Progenitor cell of endocrine pancreas (in vitro differentiated cells): ENCODE measurements at regions not wholly inside any gene's neighbourhood (a gene's known extent, or its start where the extent isn't known, plus 50 kb on each side); places are given as distances from the start of the nearest gene placed in this dataset.

Experiments used
- DNase-seq: peaks from one replicate; pipeline ENCODE4 v3.0.0; 2021; ENCODE audit warnings: low spot score; ENCODE audit not compliant: unreplicated experiment
- H3K27ac Mint-ChIP-seq: 2 replicates; pipeline ENCODE4 v1.8.0; 2021; ENCODE audit warnings: mild to moderate bottlenecking, moderate library complexity, mixed read lengths
- H3K27me3 Mint-ChIP-seq: 2 replicates; pipeline ENCODE4 v1.8.0; 2021; ENCODE audit warnings: mixed read lengths
- H3K36me3 Mint-ChIP-seq: 2 replicates; pipeline ENCODE4 v1.8.0; 2022; ENCODE audit warnings: mixed read lengths; ENCODE audit not compliant: insufficient read depth
- H3K4me1 Mint-ChIP-seq: 2 replicates; pipeline ENCODE4 v1.8.0; 2021; ENCODE audit warnings: low read depth, mixed read lengths
- H3K4me3 Mint-ChIP-seq: 2 replicates; pipeline ENCODE4 v1.8.0; 2021; ENCODE audit warnings: low read depth, mild to moderate bottlenecking, moderate library complexity, mixed read lengths
- H3K9me3 Mint-ChIP-seq: 2 replicates; pipeline ENCODE4 v1.8.0; 2021; ENCODE audit warnings: low read depth, mixed read lengths
- TF ChIP-seq, protein P1 (sequence below): fragments of 200-600 bp; sonication (generic); IDR thresholded peaks from one replicate; pipeline ENCODE4 v1.5.0; 2021; ENCODE audit warnings: antibody characterized with exemption, mild to moderate bottlenecking; ENCODE audit not compliant: unreplicated experiment

DNA sequence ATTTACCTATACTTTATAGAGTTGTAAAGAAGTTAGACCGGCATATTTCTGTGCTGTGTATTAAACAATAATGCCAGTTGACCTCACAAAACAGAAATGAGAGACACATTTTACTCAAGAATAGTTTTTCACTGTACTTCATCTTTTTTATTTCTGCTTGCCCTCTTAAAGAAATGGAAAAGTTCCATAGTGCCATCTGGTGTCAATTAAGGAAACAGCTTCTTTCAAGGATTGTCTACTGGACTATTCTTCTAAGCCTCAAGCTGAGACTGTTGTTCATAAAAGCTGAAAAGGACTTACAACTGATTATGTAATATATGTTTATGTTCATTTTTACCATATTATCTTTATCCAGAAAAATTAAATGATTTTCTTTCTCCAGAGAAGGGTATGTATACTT lies 1523.7 kb downstream of the ARAP2 start:
- Mint-ChIP-seq H3K4me1 (peaks cover 2% of the 10 kb centered on the region), H3K36me3 (no peaks in the 10 kb centered on the region), H3K9me3 (peaks cover 3% of the 10 kb centered on the region), H3K27ac (no peak overlapping the region), H3K4me3 (no peak overlapping the region), H3K27me3 (no peaks in the 10 kb centered on the region)
- DNase-seq = no peak
- TF ChIP-seq, protein P1, sequence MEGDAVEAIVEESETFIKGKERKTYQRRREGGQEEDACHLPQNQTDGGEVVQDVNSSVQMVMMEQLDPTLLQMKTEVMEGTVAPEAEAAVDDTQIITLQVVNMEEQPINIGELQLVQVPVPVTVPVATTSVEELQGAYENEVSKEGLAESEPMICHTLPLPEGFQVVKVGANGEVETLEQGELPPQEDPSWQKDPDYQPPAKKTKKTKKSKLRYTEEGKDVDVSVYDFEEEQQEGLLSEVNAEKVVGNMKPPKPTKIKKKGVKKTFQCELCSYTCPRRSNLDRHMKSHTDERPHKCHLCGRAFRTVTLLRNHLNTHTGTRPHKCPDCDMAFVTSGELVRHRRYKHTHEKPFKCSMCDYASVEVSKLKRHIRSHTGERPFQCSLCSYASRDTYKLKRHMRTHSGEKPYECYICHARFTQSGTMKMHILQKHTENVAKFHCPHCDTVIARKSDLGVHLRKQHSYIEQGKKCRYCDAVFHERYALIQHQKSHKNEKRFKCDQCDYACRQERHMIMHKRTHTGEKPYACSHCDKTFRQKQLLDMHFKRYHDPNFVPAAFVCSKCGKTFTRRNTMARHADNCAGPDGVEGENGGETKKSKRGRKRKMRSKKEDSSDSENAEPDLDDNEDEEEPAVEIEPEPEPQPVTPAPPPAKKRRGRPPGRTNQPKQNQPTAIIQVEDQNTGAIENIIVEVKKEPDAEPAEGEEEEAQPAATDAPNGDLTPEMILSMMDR = peak; percentile 69

- TF ChIP-seq, protein P1 = no peak
- Mint-ChIP-seq H3K36me3 (no peaks in the 10 kb centered on the region), H3K9me3 (peaks cover 7% of the 10 kb centered on the region), H3K4me3 (no peak overlapping the region), H3K27ac (no peak overlapping the region), H3K4me1 (peaks cover 2% of the 10 kb centered on the region), H3K27me3 (no peaks in the 10 kb centered on the region)
- no peak for DNase-seq
Observed at GRCh38 chr4:34721835-34722234, 1522.5 kb downstream of the ARAP2 start.

- Mint-ChIP-seq H3K4me3 (no peak overlapping the region), H3K4me1 (peaks cover 2% of the 10 kb centered on the region), H3K27ac (no peak overlapping the region), H3K36me3 (no peaks in the 10 kb centered on the region), H3K9me3 (peaks cover 12% of the 10 kb centered on the region), H3K27me3 (no peaks in the 10 kb centered on the region)
- no peak for DNase-seq
- TF ChIP-seq, protein P1 = no peak
Observed at GRCh38 chr4:34723605-34724004, 1520.7 kb downstream of the ARAP2 start.

- DNase-seq = no peak
- peaks cover 2% of the 10 kb centered on the region for H3K4me1 Mint-ChIP-seq
- no peaks in the 10 kb centered on the region for H3K27me3 Mint-ChIP-seq
Observed at GRCh38 chr4:34724491-34724890, 1519.8 kb downstream of the ARAP2 start.

GRCh38 chr4:34731070-34731469 lies 1513.2 kb downstream of the ARAP2 start:
- Mint-ChIP-seq H3K27ac (peak overlapping the region; percentile 75), H3K9me3 (peaks cover 10% of the 10 kb centered on the region), H3K27me3 (no peaks in the 10 kb centered on the region), H3K36me3 (no peaks in the 10 kb centered on the region), H3K4me1 (peaks cover 16% of the 10 kb centered on the region), H3K4me3 (no peak overlapping the region)
- DNase-seq = no peak
- TF ChIP-seq, protein P1 = no peak

More at GRCh38 chr4:34724491-34724890, 1519.8 kb downstream of the ARAP2 start:
- Mint-ChIP-seq H3K9me3 (peaks cover 13% of the 10 kb centered on the region), H3K36me3 (no peaks in the 10 kb centered on the region), H3K27ac (no peak overlapping the region), H3K4me3 (no peak overlapping the region)
- TF ChIP-seq, protein P1 = no peak
